ENCODE measurements at regions not wholly inside any gene's neighbourhood (a gene's known extent, or its start where the extent isn't known, plus 50 kb on each side); places are given as distances from the start of the nearest gene placed in this dataset.
A peak's percentile ranks its signal among the peaks of the same experiment; 100 is the strongest.

DNA sequence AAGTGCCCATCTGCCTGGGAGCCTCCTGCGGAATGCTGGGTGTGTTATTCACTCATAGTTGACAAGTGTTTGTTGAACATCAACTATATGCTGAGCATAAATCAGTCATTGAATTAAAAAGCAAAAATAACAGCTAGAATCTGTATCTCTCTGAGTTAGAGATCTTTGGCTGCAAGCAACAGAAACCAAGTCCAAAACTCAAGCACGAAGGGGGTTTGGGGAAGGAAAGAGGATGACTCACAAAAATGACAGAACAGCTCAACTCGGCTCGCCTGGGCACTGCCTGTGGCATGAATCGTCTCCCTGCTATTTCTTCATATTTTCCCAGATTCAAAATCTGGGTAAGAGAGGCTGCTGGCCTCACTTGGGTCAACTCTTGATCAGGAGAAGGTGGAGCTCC, 72.6 kb upstream of the NCOR2 start:
- peak; percentile 24 for DNase-seq
- in situ Hi-C loops (cut with MboI; ENCODE audit: low pct_unique_long_range_greater_than_20kb, low sequenced_read_pairs) = no loop called here

- in situ Hi-C loops (cut with MboI; ENCODE audit: low pct_unique_long_range_greater_than_20kb, low sequenced_read_pairs) = no loop called here
- DNase-seq = no peak
Observed at GRCh38 chr12:124639122-124639806, 71.9 kb upstream of the NCOR2 start.

DNA sequence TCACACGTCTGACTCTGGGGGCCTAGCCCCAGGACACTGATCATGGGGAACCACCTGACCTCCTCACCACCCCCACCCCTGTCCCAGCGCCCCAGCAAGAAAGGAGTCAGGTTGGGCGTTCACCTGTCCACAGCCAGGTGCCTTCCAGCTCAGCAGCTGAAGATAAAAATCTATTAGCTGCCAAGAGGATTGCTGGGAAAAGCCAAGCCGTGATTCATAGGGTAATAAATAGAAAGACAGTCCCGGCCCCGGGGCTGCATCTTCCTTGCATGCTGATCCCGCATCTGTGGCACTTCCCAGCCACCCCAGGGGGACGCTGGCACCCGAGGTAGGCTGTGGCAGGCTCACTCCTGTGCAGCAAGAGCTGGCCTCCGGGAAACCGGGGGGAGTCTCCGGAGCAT, 70.2 kb upstream of the NCOR2 start:
- no peak for DNase-seq
- in situ Hi-C loops (cut with MboI; ENCODE audit: low pct_unique_long_range_greater_than_20kb, low sequenced_read_pairs) = no loop called here

DNA sequence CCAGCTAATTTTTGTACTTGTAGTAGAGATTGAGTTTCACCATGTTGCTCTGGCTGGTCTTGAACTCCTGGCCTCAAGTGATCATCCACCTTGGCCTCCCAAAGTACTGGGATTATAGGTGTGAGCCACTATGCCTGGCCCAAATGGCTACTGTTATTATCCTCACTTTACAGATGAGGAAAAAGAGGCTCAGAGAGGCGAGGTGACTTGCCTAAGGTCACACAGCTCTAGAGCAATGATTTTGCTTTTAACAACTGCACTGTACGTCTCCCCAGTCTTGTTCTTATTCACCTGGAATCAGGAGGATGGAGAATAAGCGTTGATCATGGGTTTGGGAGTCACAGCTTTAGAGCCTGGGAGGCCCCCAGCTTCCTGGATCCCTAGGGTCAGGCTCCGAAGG, 69.8 kb upstream of the NCOR2 start:
- in situ Hi-C loops (cut with MboI; ENCODE audit: low pct_unique_long_range_greater_than_20kb, low sequenced_read_pairs) = no loop called here
- no peak for DNase-seq

DNA sequence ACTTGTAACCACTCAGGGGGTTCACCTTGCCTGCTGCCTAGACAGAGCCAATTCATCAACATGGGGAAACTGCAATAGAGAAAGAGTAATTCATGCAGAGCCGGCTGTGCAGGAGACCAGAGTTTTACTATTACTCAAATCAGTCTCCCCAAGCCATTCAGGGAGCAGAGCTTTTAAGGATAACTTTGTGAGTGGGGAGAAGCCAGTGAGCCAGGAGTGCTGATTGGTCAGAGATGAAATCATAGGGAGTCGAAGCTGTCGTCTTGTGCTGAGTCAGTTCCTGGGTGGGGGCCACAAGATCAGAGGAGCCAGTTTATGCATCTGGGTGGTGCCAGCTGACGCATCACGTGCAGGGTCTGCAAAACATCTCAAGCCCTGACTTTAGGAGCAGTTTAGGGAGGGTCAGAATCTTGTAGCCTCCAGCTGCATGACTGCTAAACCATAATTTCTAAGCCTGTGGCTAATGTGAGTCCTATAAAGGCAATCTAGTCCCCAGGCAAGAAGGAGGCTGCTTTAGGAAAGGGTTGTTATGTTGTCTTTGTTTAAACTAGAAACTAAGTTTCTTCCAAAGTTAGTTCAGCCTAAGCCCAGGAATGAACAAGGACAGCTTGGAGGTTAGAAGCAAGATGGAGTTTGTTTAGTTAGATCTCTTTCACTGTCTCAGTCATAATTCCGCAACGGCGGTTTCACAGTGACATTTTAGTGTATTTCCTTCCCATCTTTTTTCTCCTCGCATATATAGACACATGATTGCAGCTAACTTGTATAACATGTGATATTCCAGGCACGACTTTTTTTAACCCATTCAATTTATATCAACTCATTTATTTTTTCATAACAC, 68.9 kb upstream of the NCOR2 start:
- DNase-seq = peak; percentile 24
- in situ Hi-C loops (cut with MboI; ENCODE audit: low pct_unique_long_range_greater_than_20kb, low sequenced_read_pairs) = no loop called here

- DNase-seq = no peak
- in situ Hi-C loops (cut with MboI; ENCODE audit: low pct_unique_long_range_greater_than_20kb, low sequenced_read_pairs) = no loop called here
Observed at GRCh38 chr12:124635316-124635715, 67.9 kb upstream of the NCOR2 start.

DNA sequence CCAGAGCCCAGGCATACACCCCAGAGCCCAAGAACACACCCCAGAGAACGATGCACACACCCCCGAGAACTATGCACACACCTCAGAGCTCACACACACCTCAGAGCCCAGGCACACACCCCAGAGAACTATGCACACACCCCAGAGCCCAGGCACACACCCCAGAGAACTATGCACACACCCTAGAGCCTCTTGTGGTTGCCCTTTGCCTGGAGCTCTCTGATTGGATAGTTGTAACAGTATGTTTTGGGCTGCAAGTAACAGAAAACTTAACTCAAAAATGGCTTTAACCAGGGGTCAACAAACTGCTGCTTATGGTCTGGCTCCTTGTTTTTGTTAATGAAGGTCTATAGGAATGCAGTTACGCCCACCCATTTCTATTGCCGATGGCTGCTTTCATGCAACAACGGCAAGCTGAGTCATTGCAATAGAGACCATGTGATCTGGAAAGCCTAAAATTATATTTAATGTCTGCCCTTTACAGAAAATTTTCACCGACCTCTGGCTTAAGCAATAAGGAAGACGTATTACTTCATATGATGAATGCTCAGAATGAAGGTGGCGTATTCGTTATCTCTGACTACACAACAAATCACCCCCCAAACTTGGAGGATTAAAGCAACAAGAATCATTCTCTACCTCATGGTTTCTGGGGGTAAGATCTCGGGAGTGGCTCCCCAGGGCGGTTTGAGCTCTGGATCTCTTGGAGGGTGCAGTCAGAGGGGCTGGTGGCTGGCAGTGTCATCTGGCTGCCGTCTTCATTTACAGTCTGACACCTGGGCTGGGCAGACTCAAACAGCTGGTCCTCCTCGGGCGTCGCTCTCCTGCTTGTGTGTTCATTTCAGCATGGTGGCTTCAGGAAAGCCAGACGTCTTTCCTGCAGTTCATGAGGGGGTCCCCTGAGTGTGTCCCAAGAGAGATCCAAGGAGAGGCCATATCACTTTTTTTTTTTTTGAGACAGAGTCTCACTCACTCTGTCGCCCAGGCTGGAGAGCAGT, 66.3 kb upstream of the NCOR2 start:
- no peak for DNase-seq
- in situ Hi-C loops (cut with MboI; ENCODE audit: low pct_unique_long_range_greater_than_20kb, low sequenced_read_pairs) = no loop called here

DNA sequence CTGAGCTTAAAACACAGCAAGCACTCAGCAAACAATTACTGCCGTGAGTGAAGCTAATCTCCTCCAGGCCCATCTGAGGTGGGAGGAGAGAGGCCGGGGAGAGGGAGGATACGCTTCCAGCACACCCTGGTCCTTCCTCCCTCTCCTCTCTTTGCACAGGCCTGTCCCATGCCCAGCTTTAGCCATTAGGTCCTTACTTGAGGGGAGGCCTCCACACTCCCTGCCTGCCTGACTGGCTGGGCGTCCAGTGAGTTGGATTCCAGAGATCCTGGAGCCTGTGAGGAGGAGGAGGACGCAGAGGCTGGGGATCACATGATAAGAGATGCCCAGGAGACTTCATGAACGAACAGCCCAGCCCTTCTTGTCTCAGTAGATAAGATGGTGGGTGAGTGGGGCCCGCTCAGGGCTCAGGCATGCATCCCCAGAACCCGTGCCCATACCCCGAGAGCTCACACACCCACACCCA, 65.1 kb upstream of the NCOR2 start:
- in situ Hi-C loops (cut with MboI; ENCODE audit: low pct_unique_long_range_greater_than_20kb, low sequenced_read_pairs) = no loop called here
- no peak for DNase-seq

DNA sequence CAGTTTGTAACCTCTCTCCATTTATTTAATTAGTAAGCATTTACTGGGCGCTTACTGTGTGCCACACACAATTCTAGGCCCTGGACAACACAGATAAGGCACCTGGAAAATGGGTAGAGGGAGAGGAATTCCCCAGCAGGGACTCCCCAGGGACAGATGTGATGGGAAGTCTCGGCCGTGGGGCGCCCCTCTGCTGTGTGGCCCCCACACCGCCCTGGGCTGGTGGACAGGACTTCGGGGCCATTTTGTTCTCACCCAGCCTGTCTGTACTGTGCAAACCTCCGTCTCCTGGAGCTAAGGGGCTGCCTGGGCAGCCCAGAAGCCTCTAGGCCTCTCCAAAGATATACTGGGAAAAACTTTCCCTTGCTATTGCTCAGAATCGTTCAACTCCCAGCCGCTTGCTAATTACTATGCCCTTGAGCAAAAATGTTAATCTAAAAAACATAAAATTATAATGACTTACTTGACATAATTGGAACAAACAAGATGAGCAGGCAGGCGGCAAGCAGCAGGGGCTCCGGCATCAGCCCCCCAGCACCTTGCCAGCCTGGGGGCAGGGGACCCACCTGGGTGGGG, 64.4 kb upstream of the NCOR2 start:
- no peak for DNase-seq
- in situ Hi-C loops (cut with MboI; ENCODE audit: low pct_unique_long_range_greater_than_20kb, low sequenced_read_pairs) = no loop called here

- no peak for DNase-seq
- in situ Hi-C loops (cut with MboI; ENCODE audit: low pct_unique_long_range_greater_than_20kb, low sequenced_read_pairs) = no loop called here
Observed at GRCh38 chr12:124630791-124631313, 63.4 kb upstream of the NCOR2 start.

DNA sequence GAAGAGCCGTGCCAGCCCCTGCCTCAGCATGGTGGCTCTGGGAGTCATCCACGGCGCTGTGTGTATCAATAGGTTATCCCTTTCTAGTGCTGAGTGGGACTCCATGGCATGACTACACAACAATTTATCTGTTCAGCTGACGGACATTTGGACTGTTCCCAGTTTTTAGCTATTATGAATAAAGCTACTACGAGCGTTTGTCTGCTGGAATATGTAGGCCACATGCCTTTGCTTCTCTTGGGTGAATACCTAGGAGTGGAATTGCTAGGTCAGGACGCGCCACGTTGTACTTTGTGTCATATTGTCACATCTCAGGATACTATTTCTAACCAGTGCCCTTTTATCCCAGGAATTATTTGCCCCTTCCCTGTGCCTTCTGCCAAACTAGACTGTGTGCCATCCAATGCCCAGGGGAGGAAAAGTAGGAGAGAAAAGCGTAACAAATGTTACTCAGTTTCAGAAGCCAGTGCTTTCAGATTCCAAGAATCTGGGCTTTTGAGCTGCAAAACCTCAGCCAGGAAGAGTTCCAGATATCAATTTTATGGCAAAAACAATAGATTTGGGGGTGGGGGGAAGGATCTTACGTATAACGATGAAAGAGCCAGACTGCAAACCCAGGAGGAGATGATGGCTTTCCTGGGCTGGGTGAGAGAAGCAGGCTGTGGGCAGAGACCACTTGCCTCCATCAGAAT, 62.5 kb upstream of the NCOR2 start:
- in situ Hi-C loops (cut with MboI; ENCODE audit: low pct_unique_long_range_greater_than_20kb, low sequenced_read_pairs) = no loop called here
- DNase-seq = no peak

GRCh38 chr12:124629117-124629516, 61.7 kb upstream of the NCOR2 start:
- no peak for DNase-seq
- in situ Hi-C loops (cut with MboI; ENCODE audit: low pct_unique_long_range_greater_than_20kb, low sequenced_read_pairs) = no loop called here

GRCh38 chr12:124627956-124628355, 60.5 kb upstream of the NCOR2 start:
- in situ Hi-C loops (cut with MboI; ENCODE audit: low pct_unique_long_range_greater_than_20kb, low sequenced_read_pairs) = no loop called here

GRCh38 chr12:124626971-124627411, 59.6 kb upstream of the NCOR2 start:
- in situ Hi-C loops (cut with MboI; ENCODE audit: low pct_unique_long_range_greater_than_20kb, low sequenced_read_pairs) = no loop called here
- no peak for DNase-seq

More at GRCh38 chr12:124627956-124628355, 60.5 kb upstream of the NCOR2 start:
- no peak for DNase-seq

DNA sequence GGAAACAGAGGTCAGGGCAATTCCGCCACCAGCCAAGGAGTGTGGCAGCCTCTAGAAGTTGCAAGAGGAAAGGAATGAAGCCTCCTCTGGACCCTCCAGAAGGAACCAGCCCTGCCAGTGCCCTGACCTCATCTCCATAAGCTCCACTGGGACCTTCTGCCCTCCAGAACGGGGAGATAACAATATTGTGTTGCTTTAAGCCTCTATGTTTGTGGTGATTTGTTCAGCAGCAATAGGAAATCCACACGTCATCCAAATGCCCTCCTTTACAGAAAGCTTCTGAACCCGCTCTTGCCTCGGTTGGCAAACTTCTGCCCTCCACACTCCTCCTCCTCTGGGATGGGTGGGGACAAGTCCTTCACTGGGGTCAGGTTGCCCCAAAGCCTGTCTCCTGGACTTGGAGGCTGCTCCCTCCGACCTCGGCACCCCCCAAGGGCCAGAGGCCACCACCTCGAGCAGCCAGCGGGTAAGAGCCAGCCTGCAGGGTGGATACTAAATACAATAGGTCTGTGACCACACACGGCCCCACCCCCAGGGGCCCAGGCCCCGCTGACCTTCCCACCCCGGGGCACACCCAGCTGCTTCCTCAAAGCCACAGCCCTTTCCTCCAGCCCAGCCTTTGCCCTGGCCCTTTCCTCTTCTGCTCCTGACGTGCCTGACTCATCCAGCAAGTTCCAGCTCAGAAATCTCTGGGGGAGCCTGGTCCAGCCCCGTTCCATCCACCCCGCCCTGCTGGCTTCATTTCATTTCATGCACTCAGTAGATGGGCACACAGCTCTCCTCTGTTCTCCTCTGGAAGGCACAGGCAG, 58.7 kb upstream of the NCOR2 start:
- DNase-seq = peak; percentile 32
- in situ Hi-C loops (cut with MboI; ENCODE audit: low pct_unique_long_range_greater_than_20kb, low sequenced_read_pairs) = no loop called here

DNA sequence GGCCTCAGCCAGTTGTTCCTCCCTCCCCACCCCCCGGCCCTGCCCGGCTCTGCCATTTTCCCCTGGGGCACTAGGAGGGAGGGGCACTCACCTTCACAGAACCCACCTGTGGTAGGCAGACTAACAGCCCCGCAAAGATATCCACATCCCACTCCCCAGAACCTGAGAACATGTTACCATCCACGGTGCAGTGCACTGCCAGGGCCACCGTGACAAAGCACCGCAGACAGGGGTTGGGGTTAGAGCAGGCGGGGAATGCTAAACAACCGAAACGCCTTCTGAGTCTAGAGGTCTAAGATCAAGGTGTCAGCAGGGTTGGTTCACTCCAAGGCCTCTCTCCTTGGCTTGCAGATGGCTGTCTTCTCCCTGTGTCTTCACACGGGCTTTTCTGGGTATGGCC, 57.4 kb upstream of the NCOR2 start:
- no peak for DNase-seq
- in situ Hi-C loops (cut with MboI; ENCODE audit: low pct_unique_long_range_greater_than_20kb, low sequenced_read_pairs) = no loop called here

- no peak for DNase-seq
- in situ Hi-C loops (cut with MboI; ENCODE audit: low pct_unique_long_range_greater_than_20kb, low sequenced_read_pairs) = no loop called here
Observed at GRCh38 chr12:124623344-124624035, 56.1 kb upstream of the NCOR2 start.
